Psoas muscle (tissue), 7 donors: ENCODE measurements at regions not wholly inside any gene's neighbourhood (a gene's known extent, or its start where the extent isn't known, plus 50 kb on each side); places are given as distances from the start of the nearest gene placed in this dataset.

Source experiments
- ATAC-seq, 4 donors: fragments of 200-7000 bp; cut with Tn5 transposase; one replicate each; pipeline ENCODE4 v1.9.1; 2020; ENCODE audit warnings: moderate library complexity in 3 of 4, mild to moderate bottlenecking in 2 of 4
- DNase-seq, 2 donors: peaks; one replicate each; pipeline ENCODE4 v3.0.0-alpha.2; 2020
- H3K27ac ChIP-seq: fragments of 200-600 bp; one replicate; pipeline ENCODE4 v1.8.0; 2022
- H3K27me3 ChIP-seq, 3 donors: fragments of 200-600 bp in 1 of 3; one replicate each; pipeline versions ENCODE4 v1.6.1 to v1.8.0; 2013 to 2022; ENCODE audit warnings: low read length in 2 of 3, mild to moderate bottlenecking in 2 of 3, moderate library complexity in 1 of 3; ENCODE audit not compliant: insufficient read depth in 3 of 3
- H3K36me3 ChIP-seq, 2 donors: fragments of 200-600 bp in 1 of 2; one replicate each; pipeline versions ENCODE4 v1.6.1 to v1.8.0; 2013 to 2022; ENCODE audit warnings: low read depth in 1 of 2, mild to moderate bottlenecking in 1 of 2, moderate library complexity in 1 of 2; ENCODE audit not compliant: insufficient read depth in 1 of 2
- H3K4me1 ChIP-seq: fragments of 200-600 bp; one replicate; pipeline ENCODE4 v1.8.0; 2022
- H3K4me3 ChIP-seq: fragments of 200-600 bp; one replicate; pipeline ENCODE4 v1.8.0; 2022; ENCODE audit warnings: mild to moderate bottlenecking
- H3K9me3 ChIP-seq: fragments of 200-600 bp; one replicate; pipeline ENCODE4 v1.8.0; 2022
- WGBS, 3 donors: extraction: QIAGEN DNeasy Blood & Tissue Kit; methylation state at CpG; one replicate each; pipeline versions ENCODE4 v1.1.6 to v1.1.7; 2013; 5-methylcytosine and 5-hydroxymethylcytosine counted together
- intact Hi-C, 2 donors: fragments of 100-400 bp; cut with DNase I; formaldehyde crosslinking; loops; one replicate each; pipeline versions ENCODE4 v1.11.0 to v1.14.2; 2022
- TF ChIP-seq, protein P1 (sequence below): fragments of 200-600 bp; IDR thresholded peaks from one replicate; pipeline ENCODE4 v1.8.0; 2022; ENCODE audit warnings: antibody characterized with exemption
- donor health status: healthy with polysubstance abuse.
- donor health status: DM: no; HTN: no; CAD: no; lungs with moderate emphysema.
- donor health status: Bipolar disorder and iron deficiency.
- donor health status: healthy.
- donor health status: DM: yes; HTN: yes; CAD: no.
- donor health status: DM: no; HTN: no; CAD: no.
- donor health status: DM: yes; HTN: yes; CAD: no.

DNA sequence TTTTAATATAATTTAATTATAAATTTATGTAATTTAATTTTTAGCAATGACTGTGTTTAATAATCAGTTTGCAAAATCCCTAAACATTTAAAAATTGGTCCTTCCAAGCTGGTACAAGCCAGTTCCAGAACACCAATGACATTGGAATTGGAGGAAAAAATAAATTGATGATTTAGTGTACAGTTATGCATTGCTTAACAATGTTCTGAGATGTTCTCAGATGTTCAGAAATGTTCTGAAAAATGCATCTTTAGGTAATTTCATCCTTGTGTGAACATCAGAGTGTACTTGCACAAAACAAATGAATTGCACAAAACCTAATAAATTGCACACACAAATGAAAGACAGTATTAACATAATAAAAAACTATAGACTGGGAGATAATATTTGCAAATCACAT lies 95.2 kb downstream of the TRIB2 start:
- H3K9me3 ChIP-seq: no peaks in the 10 kb centered on the region
- TF ChIP-seq, protein P1, sequence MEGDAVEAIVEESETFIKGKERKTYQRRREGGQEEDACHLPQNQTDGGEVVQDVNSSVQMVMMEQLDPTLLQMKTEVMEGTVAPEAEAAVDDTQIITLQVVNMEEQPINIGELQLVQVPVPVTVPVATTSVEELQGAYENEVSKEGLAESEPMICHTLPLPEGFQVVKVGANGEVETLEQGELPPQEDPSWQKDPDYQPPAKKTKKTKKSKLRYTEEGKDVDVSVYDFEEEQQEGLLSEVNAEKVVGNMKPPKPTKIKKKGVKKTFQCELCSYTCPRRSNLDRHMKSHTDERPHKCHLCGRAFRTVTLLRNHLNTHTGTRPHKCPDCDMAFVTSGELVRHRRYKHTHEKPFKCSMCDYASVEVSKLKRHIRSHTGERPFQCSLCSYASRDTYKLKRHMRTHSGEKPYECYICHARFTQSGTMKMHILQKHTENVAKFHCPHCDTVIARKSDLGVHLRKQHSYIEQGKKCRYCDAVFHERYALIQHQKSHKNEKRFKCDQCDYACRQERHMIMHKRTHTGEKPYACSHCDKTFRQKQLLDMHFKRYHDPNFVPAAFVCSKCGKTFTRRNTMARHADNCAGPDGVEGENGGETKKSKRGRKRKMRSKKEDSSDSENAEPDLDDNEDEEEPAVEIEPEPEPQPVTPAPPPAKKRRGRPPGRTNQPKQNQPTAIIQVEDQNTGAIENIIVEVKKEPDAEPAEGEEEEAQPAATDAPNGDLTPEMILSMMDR: no peak
- no peak overlapping the region for H3K27ac ChIP-seq
- intact Hi-C loops: no loop called here
- ATAC-seq (no peak), DNase-seq (no peak)
- no peak overlapping the region for H3K4me3 ChIP-seq
- H3K36me3 ChIP-seq: no peaks in the 10 kb centered on the region
- no peaks in the 10 kb centered on the region for H3K4me1 ChIP-seq
- no peaks in the 10 kb centered on the region for H3K27me3 ChIP-seq

DNA sequence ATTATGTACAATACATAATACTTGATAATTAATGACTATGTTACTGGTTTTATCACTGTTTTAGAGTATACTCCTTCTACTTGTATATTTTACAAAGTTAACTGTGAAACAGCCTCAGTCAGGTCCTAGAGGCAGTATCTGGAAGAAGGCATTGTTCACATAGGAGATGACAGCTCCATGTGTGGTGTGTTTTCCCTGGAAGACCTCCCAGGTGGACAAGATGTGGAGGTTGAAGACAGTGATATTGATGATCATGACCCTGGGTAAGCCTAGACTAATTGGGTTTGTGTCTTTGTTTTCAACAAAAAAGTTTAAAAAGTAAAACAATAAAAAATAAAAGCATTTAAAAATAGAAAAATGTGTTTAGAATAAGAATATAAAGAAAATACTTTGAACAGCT lies 96.4 kb downstream of the TRIB2 start:
- Histone ChIP-seq H3K9me3 (no peaks in the 10 kb centered on the region), H3K4me1 (no peaks in the 10 kb centered on the region), H3K27ac (no peak overlapping the region), H3K4me3 (no peak overlapping the region), H3K27me3 (no peaks in the 10 kb centered on the region), H3K36me3 (no peaks in the 10 kb centered on the region)
- DNase-seq (no peak), ATAC-seq (no peak)
- intact Hi-C loops: no loop called here
- TF ChIP-seq, protein P1: no peak

DNA sequence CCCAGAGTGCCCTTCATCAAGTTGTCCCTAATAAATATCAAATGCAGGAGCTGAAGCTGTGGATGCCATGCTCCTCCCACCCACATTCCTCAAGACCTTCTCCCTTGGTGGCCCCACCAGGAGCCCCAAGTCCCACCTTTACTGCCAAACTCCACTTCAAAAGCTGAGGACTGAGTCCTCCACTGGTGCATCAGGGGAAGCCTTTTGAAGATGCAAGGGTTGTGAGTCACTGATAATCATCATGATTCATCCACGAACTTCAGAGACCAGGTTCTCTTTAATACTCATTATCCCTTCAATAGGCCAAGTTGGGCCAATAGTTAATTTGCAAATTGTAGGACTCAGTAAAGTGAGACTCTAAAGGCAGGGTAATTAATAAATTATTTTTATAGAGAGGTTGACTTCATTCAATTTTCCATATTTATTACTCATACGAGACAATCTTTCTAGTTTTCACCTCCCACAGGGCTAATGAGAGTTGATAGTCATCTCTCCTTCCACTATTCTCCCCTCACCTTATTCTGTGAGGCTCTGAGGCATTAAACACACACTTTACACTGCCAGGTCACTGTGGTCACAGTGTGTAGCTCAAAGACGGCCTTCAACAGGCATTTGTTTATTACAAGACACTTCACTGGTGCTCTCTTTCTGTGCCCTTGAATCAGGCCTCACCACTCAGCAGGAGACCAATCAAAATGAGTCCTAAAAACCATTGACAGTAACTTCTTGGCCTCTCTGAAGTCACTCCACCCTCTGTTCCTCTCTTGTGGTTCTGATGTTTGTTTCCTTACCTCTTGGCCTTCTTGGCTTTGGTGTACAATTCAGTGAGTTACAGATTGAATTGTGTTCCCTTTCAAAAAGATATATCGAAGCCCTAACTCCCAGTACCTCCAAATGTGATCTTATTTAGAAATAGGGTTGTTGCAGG lies 99.9 kb downstream of the TRIB2 start:
- Histone ChIP-seq H3K9me3 (no peaks in the 10 kb centered on the region), H3K4me3 (no peak overlapping the region), H3K36me3 (no peaks in the 10 kb centered on the region), H3K4me1 (peaks cover 19% of the 10 kb centered on the region), H3K27me3 (no peaks in the 10 kb centered on the region), H3K27ac (no peak overlapping the region)
- DNase-seq: no peak
- ATAC-seq: no peak
- TF ChIP-seq, protein P1: no peak
- intact Hi-C loops: no loop called here
- 93 to 97% (median 93%) methylated on average over 4 of the region's 4 CpGs for WGBS, 3 donors

DNA sequence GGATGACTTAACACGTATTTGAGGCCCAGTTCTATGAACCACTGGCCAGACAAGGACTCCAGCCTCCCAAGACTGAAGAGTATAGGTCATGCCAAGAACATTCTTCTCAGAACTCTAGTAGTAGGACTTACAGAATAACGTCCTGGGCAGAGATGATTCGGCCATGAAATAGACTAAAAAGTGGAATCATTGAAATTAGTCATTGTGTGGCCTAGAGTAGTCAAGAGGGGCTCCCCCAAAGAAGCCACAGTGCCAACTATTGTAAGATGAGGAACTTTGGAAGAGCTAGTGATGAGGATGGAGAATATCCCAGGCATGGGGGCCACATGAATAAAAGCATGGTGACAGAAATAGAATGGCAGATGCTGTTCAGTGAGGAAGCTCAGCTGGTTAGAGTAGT lies 101.1 kb downstream of the TRIB2 start:
- no peak for ATAC-seq
- Histone ChIP-seq H3K4me3 (no peak overlapping the region), H3K9me3 (no peaks in the 10 kb centered on the region), H3K27ac (no peak overlapping the region), H3K4me1 (peaks cover 19% of the 10 kb centered on the region), H3K27me3 (no peaks in the 10 kb centered on the region), H3K36me3 (no peaks in the 10 kb centered on the region)
- no peak for DNase-seq
- intact Hi-C loops: no loop called here
- TF ChIP-seq, protein P1: no peak
- 77 to 95% (median 84%) methylated on average over 3 of the region's 3 CpGs for WGBS, 3 donors
